ENCODE measurements at regions not wholly inside any gene's neighbourhood (a gene's known extent, or its start where the extent isn't known, plus 50 kb on each side); places are given as distances from the start of the nearest gene placed in this dataset.

DNA sequence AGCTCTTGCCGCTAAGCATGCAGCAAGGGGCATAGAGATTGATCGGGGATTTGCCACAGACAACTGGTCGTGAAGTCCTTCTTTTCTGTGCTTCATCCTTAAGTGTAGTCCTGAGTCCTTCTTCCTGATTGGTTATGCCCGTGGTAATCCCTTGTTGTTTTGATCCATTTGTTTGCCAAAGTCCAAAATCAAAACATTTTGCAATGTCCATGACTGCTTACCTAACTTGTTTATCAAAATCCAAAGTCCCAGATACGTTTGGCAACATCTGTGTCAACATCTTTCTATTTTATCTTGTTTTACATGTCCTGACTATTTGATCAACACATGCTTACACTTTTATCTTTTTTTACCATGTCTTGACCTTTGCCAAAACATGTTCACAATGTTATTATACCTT lies 229.0 kb upstream of the ZNF804A start:
- Mint-ChIP-seq H3K27ac (no peak overlapping the region), H3K4me1 (peaks cover 18% of the 10 kb centered on the region), H3K36me3 (ENCODE audit: low read depth) (no peaks in the 10 kb centered on the region; the same call in 2 of the 3 replicates), H3K4me3 (no peak overlapping the region), H3K9me3 (no peaks in the 10 kb centered on the region), H3K27me3 (ENCODE audit: insufficient read depth, low read depth, poor library complexity) (no peaks in the 10 kb centered on the region)
- ATAC-seq (no peak), DNase-seq (ENCODE audit: low spot score) (no peak)
- no peaks in the 10 kb centered on the region for H3K79me2 ChIP-seq (replicated peaks; ENCODE audit: insufficient read depth)
- TF ChIP-seq NANOG (IDR thresholded peaks at IDR 0.05; ENCODE audit: borderline replicate concordance), result no peak
- TF ChIP-seq, protein P1, sequence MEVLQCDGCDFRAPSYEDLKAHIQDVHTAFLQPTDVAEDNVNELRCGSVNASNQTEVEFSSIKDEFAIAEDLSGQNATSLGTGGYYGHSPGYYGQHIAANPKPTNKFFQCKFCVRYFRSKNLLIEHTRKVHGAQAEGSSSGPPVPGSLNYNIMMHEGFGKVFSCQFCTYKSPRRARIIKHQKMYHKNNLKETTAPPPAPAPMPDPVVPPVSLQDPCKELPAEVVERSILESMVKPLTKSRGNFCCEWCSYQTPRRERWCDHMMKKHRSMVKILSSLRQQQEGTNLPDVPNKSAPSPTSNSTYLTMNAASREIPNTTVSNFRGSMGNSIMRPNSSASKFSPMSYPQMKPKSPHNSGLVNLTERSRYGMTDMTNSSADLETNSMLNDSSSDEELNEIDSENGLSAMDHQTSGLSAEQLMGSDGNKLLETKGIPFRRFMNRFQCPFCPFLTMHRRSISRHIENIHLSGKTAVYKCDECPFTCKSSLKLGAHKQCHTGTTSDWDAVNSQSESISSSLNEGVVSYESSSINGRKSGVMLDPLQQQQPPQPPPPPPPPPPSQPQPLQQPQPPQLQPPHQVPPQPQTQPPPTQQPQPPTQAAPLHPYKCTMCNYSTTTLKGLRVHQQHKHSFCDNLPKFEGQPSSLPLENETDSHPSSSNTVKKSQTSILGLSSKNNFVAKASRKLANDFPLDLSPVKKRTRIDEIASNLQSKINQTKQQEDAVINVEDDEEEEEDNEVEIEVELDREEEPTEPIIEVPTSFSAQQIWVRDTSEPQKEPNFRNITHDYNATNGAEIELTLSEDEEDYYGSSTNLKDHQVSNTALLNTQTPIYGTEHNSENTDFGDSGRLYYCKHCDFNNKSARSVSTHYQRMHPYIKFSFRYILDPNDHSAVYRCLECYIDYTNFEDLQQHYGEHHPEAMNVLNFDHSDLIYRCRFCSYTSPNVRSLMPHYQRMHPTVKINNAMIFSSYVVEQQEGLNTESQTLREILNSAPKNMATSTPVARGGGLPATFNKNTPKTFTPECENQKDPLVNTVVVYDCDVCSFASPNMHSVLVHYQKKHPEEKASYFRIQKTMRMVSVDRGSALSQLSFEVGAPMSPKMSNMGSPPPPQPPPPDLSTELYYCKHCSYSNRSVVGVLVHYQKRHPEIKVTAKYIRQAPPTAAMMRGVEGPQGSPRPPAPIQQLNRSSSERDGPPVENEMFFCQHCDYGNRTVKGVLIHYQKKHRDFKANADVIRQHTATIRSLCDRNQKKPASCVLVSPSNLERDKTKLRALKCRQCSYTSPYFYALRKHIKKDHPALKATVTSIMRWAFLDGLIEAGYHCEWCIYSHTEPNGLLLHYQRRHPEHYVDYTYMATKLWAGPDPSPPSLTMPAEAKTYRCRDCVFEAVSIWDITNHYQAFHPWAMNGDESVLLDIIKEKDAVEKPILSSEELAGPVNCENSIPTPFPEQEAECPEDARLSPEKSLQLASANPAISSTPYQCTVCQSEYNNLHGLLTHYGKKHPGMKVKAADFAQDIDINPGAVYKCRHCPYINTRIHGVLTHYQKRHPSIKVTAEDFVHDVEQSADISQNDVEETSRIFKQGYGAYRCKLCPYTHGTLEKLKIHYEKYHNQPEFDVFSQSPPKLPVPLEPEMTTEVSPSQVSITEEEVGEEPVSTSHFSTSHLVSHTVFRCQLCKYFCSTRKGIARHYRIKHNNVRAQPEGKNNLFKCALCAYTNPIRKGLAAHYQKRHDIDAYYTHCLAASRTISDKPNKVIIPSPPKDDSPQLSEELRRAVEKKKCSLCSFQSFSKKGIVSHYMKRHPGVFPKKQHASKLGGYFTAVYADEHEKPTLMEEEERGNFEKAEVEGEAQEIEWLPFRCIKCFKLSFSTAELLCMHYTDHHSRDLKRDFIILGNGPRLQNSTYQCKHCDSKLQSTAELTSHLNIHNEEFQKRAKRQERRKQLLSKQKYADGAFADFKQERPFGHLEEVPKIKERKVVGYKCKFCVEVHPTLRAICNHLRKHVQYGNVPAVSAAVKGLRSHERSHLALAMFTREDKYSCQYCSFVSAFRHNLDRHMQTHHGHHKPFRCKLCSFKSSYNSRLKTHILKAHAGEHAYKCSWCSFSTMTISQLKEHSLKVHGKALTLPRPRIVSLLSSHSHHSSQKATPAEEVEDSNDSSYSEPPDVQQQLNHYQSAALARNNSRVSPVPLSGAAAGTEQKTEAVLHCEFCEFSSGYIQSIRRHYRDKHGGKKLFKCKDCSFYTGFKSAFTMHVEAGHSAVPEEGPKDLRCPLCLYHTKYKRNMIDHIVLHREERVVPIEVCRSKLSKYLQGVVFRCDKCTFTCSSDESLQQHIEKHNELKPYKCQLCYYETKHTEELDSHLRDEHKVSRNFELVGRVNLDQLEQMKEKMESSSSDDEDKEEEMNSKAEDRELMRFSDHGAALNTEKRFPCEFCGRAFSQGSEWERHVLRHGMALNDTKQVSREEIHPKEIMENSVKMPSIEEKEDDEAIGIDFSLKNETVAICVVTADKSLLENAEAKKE (CRISPR knock-in tag; IDR thresholded peaks at IDR 0.05), result no peak
- no peak for TF ChIP-seq CREB1 (CRISPR knock-in tag; IDR thresholded peaks at IDR 0.05; ENCODE audit: low read depth)
- TF ChIP-seq ZNF114 (CRISPR knock-in tag; IDR thresholded peaks at IDR 0.05), result no peak
- TF ChIP-seq EZH2phosphoT487 (IDR thresholded peaks at IDR 0.05; ENCODE audit: unreplicated experiment), result no peak
- no peak for TF ChIP-seq STAT1 (IDR thresholded peaks at IDR 0.05; ENCODE audit: unreplicated experiment)
- TF ChIP-seq CTCF (conservative IDR thresholded peaks at IDR 0.05; ENCODE audit: low read depth in 2 of 2), result no peak
- TF ChIP-seq ETS1 (IDR thresholded peaks at IDR 0.05), result no peak
- no peak for TF ChIP-seq ZNF331 (CRISPR knock-in tag; IDR thresholded peaks at IDR 0.05; ENCODE audit: low read depth)
- H4K20me1 ChIP-seq (replicated peaks; ENCODE audit: insufficient read depth), result no peaks in the 10 kb centered on the region
- H3K27me3 ChIP-seq (ENCODE audit: insufficient read depth), result no peaks in the 10 kb centered on the region
- no peak overlapping the region for H3K27ac ChIP-seq (ENCODE audit: low read depth)
- H3K9me2 ChIP-seq (ENCODE audit: insufficient read depth), result no peaks in the 10 kb centered on the region
- no peak overlapping the region for H3K4me2 ChIP-seq
- no peaks in the 10 kb centered on the region for H3K36me3 ChIP-seq (ENCODE audit: insufficient read depth)
- H3K4me1 ChIP-seq (ENCODE audit: insufficient read depth), result peaks cover 16% of the 10 kb centered on the region; the same call in 1 of the 2 replicates
- no peaks in the 10 kb centered on the region for H3F3A ChIP-seq (replicated peaks; ENCODE audit: low read depth)
- no peak overlapping the region for H2AFZ ChIP-seq
- H3K4me3 ChIP-seq, result no peak overlapping the region

All from GM23338 (cell line).